ENCODE measurements at regions not wholly inside any gene's neighbourhood (a gene's known extent, or its start where the extent isn't known, plus 50 kb on each side); places are given as distances from the start of the nearest gene placed in this dataset.
"Not testable (repeated sequence)": the region's sequence is repeated elsewhere in the genome, so short reads cannot be mapped to it uniquely, and the experiment has no call there.

DNA sequence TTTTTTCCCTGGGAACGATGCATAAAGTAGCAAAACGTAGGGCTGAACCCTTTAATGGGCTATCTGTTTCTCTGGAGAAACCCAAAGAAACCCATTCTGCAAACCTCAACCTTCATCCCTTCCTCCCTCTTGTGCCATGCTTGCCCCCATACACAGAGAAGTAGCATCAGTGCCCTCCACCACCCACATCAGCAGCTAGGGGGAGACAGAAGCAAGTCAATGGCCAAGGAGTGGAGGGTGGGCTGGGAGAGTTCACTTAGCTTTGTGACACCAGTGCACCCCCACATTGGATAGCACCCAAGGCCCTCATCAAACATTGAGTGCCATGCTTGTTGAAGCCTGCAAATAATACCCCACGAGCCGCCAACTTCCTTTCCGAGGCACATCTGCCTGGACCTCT lies 282.4 kb downstream of the ABCC12 start:
- no peak for DNase-seq (ENCODE audit: low read depth in 3 of 3, low spot score in 2 of 3)

DNA sequence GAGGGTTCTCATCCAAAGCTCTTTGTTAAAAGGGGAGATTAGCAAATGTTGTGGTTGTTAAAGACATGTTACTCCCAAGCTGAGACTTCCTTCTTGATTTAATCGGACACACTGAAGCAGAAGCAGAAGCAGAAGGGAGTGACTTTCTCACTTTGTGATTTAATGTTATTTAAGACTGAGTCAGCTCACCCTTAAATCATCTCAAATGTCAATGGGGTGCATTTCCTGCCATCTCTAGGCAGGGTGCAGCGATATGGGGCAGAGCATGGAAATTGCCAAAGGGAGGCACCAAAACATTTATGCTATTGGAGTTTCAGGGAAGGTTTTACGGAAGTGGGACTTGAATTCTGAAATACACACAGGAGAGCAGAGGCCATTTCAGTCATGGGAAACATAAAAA lies 283.6 kb downstream of the ABCC12 start:
- no peak for DNase-seq (ENCODE audit: low read depth in 3 of 3, low spot score in 2 of 3)

DNA sequence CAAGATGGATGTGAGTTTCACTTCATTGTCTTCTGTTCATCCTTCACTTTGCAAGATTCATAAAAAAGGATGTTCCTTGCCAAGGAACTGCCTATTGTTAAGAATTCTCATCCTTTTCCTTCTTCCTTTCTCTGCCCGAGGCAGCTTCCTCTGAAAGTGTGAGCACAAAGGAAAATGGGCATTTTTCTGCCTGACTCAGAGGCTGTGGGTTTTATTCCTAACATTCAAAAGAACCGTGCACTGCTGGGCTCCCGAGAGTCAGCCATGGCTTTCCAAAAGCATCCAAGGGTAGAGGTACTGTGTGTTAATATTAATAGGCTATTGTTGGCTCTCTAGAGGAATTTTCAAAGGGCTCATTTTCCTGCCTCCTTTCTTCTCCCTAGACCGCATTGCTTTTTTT lies 289.4 kb downstream of the ABCC12 start:
- no peak for DNase-seq (ENCODE audit: low read depth in 3 of 3, low spot score in 2 of 3)

DNA sequence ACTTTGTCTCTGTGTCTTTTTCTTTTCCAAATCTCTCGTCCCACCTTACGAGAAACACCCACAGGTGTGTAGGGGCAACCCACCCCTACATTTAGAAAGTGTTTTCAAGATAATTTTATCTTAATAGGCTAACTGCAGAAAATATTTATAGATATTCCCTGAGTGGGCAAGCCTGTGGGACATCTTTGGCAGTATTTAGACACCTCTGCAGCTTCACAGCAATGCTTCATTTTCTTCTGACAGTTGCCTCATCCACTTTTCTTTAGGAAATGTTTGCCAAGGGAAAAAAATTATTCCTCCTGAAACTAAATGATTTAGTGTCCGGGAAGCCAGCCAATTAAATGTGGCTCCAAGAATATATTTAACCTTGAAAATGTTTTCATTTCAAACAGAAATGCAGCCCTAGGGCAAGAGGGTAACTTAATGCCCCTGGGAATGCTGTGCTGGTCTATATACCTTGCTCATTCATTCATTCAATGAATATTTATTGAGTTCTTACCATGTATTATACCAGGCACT lies 290.4 kb downstream of the ABCC12 start:
- no peak for DNase-seq (ENCODE audit: low read depth in 3 of 3, low spot score in 2 of 3)

DNA sequence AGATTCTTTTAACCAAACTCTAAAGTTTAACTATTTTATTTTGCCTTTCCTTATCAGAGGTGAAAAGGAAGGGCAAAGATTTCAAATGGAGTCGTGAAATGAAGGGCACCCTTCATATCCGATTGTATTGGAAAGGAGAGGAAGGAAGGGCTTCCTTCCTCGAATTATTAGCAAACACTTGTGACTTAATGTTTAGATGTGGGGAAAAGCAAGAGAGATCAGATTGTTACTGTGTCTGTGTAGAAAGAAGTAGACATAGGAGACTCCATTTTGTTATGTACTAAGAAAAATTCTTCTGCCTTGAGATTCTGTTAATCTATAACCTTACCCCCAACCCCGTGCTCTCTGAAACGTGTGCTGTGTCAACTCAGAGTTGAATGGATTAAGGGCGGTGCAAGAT lies 291.5 kb downstream of the ABCC12 start:
- DNase-seq (ENCODE audit: low read depth in 3 of 3, low spot score in 2 of 3), result not testable (repeated sequence)

DNA sequence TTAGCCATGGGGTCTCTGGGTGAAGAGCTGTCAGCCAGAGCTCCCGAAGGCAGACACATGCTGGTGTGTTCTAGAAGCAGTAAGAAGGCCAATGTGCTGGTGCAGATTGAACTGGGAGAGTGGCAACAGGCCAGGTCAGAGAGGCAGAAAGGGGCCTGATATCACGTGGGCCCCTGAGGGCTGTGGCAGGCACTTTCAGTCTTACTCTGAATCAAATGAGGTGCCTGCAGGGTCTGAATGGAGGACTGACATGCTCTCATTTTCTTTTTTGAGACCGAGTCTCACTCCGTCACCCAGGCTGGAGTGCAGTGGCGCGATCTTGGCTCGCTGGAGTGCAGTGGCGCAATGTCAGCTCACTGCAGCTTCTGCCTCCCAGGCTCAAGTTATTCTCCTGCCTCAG lies 293.8 kb downstream of the ABCC12 start:
- no peak for DNase-seq (ENCODE audit: low read depth in 3 of 3, low spot score in 2 of 3)

DNA sequence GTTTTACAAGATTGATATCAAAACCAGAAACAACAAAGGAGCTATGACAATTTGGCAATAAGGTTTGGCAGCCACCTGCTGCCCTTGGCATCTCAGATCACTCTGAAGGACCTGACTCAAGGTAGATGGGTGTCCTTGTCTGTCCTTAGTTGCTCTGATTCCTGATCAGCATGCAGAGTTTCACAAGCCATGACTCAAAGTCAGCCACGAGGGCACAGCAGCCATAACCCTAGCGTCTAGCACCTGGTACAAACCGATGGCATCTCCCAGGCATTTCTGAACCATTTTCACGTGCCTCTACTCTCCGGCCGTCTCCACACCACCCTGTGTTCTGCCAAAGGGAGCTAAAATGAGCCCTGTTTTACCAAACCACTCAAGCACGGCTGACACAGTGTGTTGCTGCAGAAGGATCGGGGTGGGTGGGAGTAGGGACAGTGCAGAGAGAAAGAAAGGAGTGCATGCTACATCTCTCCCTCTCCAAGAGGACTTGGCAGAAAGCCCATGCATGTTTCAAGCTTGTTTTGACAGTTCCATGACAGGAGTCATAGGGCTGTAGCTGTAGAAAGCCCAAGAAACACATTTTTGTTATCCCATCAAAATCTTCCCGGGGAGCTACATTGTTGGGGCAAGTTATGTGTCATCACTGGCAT lies 297.3 kb downstream of the ABCC12 start:
- DNase-seq (ENCODE audit: low read depth in 3 of 3, low spot score in 2 of 3), result no peak

DNA sequence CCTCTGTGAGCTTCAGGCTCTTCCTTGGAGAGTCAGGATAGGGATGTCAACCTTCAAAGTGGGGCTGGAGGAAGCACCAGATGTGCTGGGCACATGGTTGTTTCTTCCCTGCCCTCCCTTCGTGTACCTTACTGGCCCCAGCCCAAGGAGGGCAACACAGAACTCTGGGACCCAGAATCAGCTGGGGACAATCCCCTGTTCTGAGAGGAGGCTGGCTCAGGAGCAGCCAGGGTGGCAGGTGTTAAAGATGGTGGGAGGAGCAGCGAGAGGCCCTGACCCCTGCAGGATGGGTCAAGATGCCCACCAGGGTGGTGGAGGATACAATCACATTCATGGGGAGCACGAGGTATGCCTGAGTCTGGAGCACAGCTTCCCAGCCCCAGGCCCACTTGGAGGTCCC lies 300.4 kb downstream of the ABCC12 start:
- no peak for DNase-seq (ENCODE audit: low read depth in 3 of 3, low spot score in 2 of 3)

DNA sequence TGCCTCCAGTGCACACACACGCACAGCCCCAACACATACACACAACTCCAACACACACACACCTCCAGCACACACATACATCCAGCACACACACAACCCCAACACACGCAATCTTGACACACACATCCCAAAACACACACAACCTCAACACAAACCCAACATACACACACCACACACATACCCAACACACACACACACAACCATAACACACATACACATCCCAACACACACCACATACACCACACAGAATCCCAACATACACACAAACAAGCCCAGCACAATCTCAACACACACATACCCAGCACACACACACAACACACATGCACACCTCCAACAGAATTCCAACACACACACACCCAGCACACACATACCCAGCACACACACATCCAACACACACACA lies 301.1 kb downstream of the ABCC12 start:
- no peak for DNase-seq (ENCODE audit: low read depth in 3 of 3, low spot score in 2 of 3)

DNA sequence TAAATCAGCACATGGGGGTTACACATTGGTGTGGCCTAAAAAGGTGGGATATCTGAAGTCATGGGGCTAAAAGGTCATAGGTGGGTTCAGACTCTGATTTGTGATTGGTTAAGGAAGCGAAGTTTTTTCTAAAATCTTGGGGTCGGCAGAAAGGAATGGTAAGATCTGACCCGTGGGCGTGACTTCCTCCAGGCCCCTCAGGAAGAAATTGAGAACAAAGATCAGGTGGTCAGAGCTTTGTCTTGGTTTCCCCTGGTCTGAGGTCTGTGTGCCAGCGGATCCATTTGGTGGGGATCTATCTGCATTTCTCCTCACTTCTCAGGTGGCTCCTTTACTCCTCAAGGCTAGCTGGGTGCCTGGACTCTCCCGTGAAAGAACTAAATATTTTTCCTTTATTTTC lies 302.8 kb downstream of the ABCC12 start:
- no peak for DNase-seq (ENCODE audit: low read depth in 3 of 3, low spot score in 2 of 3)

DNA sequence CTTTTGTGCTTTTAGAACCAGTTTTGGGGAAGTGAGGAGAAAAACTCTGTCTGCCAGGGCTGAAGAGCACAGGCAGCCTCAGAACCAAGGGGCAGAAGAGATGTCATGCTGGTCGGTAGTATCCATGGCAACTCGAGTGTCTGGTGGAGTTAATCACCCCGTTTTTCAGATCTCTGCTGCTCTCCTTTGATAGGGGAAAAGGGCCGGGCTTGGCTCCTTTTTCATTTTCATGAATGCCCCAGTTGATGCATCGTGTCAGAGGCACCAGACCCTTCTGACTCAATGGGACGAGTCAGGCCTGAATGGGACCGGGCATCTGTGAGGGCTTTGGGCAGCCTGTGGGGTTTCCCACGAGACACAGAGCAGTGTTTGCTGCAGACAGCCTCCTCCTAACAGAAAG lies 304.6 kb downstream of the ABCC12 start:
- DNase-seq (ENCODE audit: low read depth in 3 of 3, low spot score in 2 of 3), result no peak

DNA sequence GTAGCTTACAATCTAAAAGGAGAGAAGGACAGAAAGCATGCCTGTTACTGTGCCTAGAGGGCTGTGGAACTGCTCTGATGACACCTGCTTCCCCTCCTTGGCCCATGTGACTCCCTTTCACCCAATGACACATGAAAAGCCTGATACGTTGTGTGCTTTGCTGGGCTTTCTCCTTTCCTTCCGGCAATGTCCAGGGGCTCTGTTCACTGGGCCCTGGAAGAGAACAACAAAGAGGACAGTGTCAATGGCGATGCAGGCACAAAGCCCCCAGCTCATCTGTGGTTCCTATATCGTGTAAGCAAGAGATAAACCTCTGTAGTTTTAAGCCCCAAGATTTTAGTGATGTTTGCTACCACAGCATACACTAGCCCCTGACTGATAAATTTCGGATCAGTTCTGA lies 306.1 kb downstream of the ABCC12 start:
- DNase-seq (ENCODE audit: low read depth in 3 of 3, low spot score in 2 of 3), result no peak

DNA sequence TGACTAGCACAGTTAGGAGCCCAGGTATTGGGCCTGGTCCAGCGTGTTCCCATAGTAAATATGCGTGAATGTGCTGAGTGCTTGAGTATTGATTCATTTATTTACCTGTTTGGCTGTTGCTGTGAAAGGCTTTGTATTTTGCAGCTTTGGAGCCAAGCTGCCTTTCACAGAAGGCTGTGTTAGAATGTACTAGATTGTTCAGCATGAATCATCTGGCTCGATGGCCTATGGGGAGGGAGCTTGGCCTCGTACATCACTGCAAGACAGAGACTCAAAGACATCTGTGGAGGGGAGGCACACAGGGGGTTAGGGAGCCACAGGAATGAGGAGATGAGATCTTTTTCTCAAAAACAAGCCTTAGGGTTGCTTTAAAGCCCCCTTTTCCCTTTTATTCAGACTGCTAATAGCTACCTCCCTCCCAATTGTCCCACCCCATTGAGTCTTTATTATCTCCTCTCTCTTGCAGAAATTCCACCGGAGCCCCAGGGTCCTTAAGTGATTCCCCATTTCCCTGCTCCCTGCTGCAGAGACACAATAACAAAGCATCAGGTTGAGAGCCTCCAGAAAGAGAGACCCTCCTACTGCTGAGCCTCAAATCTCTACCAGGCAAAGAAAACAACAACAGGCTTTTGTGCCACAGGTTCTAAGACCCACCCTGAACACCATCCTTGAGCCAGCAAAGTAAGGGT lies 307.2 kb downstream of the ABCC12 start:
- no peak for DNase-seq (ENCODE audit: low read depth in 3 of 3, low spot score in 2 of 3)

DNA sequence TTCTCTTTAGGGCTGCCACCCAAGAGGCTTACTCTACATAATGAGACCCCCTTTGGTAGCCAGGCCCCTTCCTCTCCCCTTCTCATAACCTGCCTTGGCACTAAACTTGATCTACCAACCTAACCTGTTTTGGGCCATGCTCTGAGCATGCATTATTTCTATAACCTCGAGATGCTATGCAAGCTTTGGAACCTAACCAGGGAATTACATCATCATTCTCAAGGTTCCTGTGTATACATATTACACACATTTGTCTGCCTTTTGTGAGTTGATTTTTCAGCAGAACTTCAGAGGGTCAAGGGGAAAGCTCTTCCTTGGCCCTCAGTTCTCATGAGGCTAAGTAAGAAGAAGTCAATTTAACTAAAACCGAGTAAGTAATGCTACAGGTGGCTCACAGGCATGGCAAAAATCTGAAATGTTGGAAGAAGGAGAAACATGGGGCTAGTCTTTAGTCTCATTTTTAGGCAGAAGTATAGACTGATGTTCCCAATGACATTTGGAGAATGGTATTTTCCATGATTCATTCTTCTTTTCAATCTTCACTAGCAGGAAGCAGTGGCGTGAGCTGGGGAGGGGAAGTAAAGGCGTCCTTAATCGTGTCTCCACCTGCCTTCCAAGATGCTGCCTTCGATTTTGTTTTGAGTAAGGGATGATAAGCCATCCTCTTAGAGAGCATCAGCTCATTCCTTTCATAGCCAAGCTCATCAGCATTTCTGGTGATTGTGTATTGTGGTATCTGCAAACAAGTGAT lies 308.4 kb downstream of the ABCC12 start:
- DNase-seq (ENCODE audit: low read depth in 3 of 3, low spot score in 2 of 3), result no peak

DNA sequence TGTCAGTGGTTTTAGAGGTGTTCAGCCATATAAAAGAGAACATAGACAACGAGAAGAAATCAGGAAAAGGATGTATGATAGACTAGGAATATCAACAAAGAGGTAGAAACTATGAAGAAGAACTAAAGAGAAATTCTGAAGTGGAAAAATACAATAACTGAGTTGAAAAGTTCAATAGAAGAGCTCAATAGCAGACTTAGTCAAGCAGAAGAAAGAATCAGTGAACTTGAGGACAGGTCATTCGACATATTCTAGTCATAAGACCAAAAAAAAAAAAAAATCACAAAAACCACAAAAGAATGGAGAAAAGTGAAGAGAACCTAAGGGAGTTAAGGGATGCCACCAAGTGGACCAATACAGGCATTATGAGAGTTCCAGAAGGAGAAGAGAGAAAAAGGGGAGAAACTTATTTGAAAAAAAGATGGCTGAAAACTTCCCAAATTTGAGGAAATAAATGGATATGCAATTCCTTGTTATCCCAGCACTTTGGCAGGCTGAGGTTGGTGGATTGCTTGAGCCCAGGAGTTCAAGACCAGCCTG lies 321.2 kb downstream of the ABCC12 start:
- no peak for DNase-seq (ENCODE audit: low read depth in 3 of 3, low spot score in 2 of 3)

DNA sequence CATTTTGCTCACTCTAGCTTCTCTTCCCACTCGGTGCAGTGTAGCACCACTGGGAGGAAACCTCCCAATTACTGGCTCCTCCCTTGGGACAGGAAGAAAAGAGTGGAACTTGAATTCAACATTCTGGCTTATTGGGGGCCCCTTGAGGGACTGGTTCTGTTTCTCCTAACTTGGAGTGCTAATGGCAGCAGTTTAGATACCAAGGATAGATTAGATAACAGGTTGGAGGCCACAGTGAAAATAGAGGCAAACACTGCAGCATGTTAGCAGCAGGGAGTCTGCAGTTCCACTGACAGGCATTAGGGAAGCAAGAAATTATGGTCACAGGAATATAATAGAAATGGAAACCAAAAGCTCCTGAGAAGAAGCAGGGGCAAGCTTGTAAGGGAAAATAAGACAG lies 322.0 kb downstream of the ABCC12 start:
- DNase-seq (ENCODE audit: low read depth in 3 of 3, low spot score in 2 of 3), result no peak

DNA sequence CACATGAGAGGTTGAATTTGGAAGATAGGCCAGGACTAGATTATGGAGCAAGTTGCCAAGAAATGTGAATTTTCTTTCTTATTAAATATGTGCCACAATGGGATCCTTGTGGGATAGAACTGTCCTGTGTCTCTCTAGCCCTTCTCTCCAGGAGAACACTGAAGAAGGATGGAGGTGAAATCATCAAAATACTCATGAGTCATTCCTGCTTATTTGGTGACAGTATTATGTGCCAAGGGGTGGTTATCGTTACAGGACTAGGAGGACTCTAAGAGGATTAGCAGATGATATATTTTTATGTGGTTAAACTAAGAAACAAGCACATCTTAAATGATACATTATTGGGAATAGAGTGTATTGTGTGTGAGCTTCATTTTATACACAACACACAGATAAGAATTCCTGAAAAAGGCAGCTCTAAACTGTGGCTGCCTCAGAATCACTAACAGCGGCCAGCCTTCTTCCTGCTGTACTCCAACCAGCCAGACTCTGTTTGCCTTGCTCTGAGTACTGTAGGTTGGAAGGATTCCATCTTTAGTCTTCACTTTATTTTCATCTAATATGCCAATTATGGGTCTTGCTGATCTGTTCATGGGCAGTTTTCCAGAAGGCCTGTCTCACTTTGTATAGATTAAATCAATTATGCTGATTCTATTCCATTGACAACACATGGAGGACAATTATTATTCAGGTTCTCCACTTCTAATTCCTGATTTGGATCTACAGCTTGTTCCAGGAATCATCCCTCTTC lies 325.8 kb downstream of the ABCC12 start:
- DNase-seq (ENCODE audit: low read depth in 3 of 3, low spot score in 2 of 3), result no peak

DNA sequence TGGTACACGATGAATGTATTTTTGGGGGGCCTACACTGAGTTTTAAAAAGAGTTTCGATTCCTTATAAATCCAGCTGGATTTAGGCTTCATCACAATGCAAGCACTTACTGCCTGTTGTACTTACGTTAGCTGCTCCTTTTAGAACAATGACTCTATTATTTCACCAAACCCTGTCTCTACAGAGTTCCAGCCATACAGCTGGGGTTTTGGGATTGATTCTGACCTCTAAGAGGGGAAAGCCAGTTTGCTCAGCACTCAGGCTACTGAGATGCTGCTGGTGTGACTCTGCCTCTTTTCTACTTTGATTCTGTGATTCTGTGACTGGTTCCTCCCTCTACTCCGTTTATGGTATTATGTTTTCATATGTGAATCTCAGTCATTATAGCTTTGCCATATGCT lies 329.7 kb downstream of the ABCC12 start:
- no peak for DNase-seq (ENCODE audit: low read depth in 3 of 3, low spot score in 2 of 3)

DNA sequence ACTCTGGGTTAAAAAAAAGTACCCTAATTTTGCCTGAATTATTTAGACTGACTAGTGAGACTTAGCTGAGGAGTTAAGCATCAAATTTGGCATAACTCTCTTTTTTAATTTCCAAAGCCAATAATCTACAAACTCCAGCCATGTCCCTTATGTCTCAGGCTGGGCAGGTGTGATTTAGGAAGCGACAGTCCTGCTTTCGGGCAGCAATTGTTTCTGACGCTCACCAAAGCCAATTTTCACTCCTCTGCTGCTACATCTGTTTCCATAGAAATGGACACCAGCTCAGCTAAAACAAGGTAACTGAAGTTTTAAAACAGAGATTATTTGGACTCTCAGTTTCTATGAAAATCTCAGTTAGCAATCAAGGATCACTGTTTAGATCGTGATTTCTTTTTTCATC lies 338.7 kb downstream of the ABCC12 start:
- no peak for DNase-seq (ENCODE audit: low read depth in 3 of 3, low spot score in 2 of 3)

DNA sequence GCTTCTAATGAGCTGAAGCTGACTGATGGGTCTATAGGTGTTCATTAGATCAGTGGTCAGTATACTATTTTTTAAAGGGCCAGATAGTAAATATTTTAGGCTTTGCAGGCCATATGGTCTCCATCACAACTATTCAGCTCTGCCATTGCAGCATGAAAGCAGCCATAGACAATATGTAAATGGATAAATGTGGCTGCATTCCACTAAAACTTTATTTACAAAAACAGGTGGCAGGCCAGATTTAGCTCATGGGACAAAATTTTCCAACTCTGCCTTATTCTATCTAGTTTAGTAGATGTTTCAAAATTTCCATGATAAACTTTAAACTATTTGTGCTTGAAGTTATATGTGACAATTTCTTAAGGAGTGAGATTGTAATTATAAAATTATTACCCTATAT lies 339.3 kb downstream of the ABCC12 start:
- DNase-seq (ENCODE audit: low read depth in 3 of 3, low spot score in 2 of 3), result no peak

DNA sequence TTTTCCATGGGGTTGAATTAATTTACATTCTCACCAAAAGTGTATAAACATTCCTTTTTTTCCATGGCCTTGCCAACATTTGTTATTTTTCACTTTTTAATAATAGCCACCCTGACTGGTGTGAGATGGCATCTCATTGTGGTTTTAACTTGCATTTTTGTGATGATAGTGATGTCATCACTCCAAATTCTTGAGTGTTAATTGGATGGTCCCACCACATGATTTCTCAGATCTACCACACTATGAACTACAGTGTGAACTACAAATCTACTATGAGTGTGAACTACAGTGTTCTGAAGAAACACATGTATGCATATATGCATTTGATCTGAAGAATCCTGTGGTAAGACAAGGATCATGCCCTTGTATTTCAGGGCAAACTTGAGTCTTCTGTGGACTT lies 340.1 kb downstream of the ABCC12 start:
- DNase-seq (ENCODE audit: low read depth in 3 of 3, low spot score in 2 of 3), result no peak

All from right renal cortex interstitium (tissue), 3 donors.